ENCODE measurements at regions not wholly inside any gene's neighbourhood (a gene's known extent, or its start where the extent isn't known, plus 50 kb on each side); places are given as distances from the start of the nearest gene placed in this dataset.
"Not testable (repeated sequence)": the region's sequence is repeated elsewhere in the genome, so short reads cannot be mapped to it uniquely, and the experiment has no call there.

- CTCF ChIA-PET; H3K27ac Mint-ChIP-seq; H3K36me3 Mint-ChIP-seq; H3K9me3 Mint-ChIP-seq; H3K4me1 ChIP-seq (ENCODE audit: insufficient read depth, low read length); H3K27me3 Mint-ChIP-seq; H3K27me3 ChIP-seq (ENCODE audit: insufficient read depth, low read length, poor library complexity, severe bottlenecking); H3K4me1 Mint-ChIP-seq; H3K36me3 ChIP-seq (ENCODE audit: insufficient read depth, low read length); H3K9me3 ChIP-seq (ENCODE audit: low read length); H3K4me3 Mint-ChIP-seq; H3K4me3 ChIP-seq (ENCODE audit: low read length); H3K27ac ChIP-seq (ENCODE audit: low read depth, low read length); DNase-seq; POLR2A ChIA-PET: not testable (repeated sequence)
These were observed 143.2 kb upstream of the PRDM7 start for GRCh38 chr16:90220315-90220714.

- DNase-seq; H3K36me3 ChIP-seq (ENCODE audit: insufficient read depth, low read length); H3K4me3 Mint-ChIP-seq; H3K4me1 ChIP-seq (ENCODE audit: insufficient read depth, low read length); H3K4me1 Mint-ChIP-seq; H3K27me3 Mint-ChIP-seq; H3K27me3 ChIP-seq (ENCODE audit: insufficient read depth, low read length, poor library complexity, severe bottlenecking); POLR2A ChIA-PET; H3K36me3 Mint-ChIP-seq; H3K9me3 Mint-ChIP-seq; H3K27ac Mint-ChIP-seq; H3K4me3 ChIP-seq (ENCODE audit: low read length); H3K27ac ChIP-seq (ENCODE audit: low read depth, low read length); CTCF ChIA-PET; H3K9me3 ChIP-seq (ENCODE audit: low read length): not testable (repeated sequence)
These were observed 98.5 kb upstream of the PRDM7 start for GRCh38 chr16:90175610-90176009.

- H3K4me1 ChIP-seq (ENCODE audit: insufficient read depth, low read length); H3K27ac Mint-ChIP-seq; H3K4me3 Mint-ChIP-seq; H3K9me3 Mint-ChIP-seq; H3K27me3 ChIP-seq (ENCODE audit: insufficient read depth, low read length, poor library complexity, severe bottlenecking); H3K9me3 ChIP-seq (ENCODE audit: low read length); CTCF ChIA-PET; DNase-seq; POLR2A ChIA-PET; H3K36me3 ChIP-seq (ENCODE audit: insufficient read depth, low read length); H3K27ac ChIP-seq (ENCODE audit: low read depth, low read length); H3K4me3 ChIP-seq (ENCODE audit: low read length); H3K4me1 Mint-ChIP-seq; H3K27me3 Mint-ChIP-seq; H3K36me3 Mint-ChIP-seq: not testable (repeated sequence)
These were observed 94.5 kb upstream of the PRDM7 start for GRCh38 chr16:90171626-90172025.

- H3K4me1 Mint-ChIP-seq, POLR2A ChIA-PET: not testable (repeated sequence)
These were observed 92.1 kb upstream of the PRDM7 start for GRCh38 chr16:90169127-90169655.

GRCh38 chr16:90168349-90169126 is 91.4 kb upstream of the PRDM7 start:
- DNase-seq; H3K4me1 ChIP-seq (ENCODE audit: insufficient read depth, low read length); H3K9me3 ChIP-seq (ENCODE audit: low read length); H3K36me3 ChIP-seq (ENCODE audit: insufficient read depth, low read length); H3K27me3 Mint-ChIP-seq; H3K4me3 ChIP-seq (ENCODE audit: low read length); CTCF ChIA-PET; H3K9me3 Mint-ChIP-seq; POLR2A ChIA-PET; H3K27me3 ChIP-seq (ENCODE audit: insufficient read depth, low read length, poor library complexity, severe bottlenecking); H3K27ac Mint-ChIP-seq; H3K36me3 Mint-ChIP-seq; H3K4me3 Mint-ChIP-seq; H3K4me1 Mint-ChIP-seq; H3K27ac ChIP-seq (ENCODE audit: low read depth, low read length): not testable (repeated sequence)

More at GRCh38 chr16:90169127-90169655, 92.1 kb upstream of the PRDM7 start:
- H3K27ac Mint-ChIP-seq; H3K36me3 ChIP-seq (ENCODE audit: insufficient read depth, low read length); H3K27me3 ChIP-seq (ENCODE audit: insufficient read depth, low read length, poor library complexity, severe bottlenecking); H3K9me3 ChIP-seq (ENCODE audit: low read length); H3K27ac ChIP-seq (ENCODE audit: low read depth, low read length); H3K27me3 Mint-ChIP-seq; H3K4me1 ChIP-seq (ENCODE audit: insufficient read depth, low read length); H3K9me3 Mint-ChIP-seq; H3K4me3 ChIP-seq (ENCODE audit: low read length); DNase-seq; H3K4me3 Mint-ChIP-seq; CTCF ChIA-PET; H3K36me3 Mint-ChIP-seq: not testable (repeated sequence)

- H3K4me1 Mint-ChIP-seq; H3K4me3 Mint-ChIP-seq; POLR2A ChIA-PET; H3K27ac ChIP-seq (ENCODE audit: low read depth, low read length); H3K27me3 ChIP-seq (ENCODE audit: insufficient read depth, low read length, poor library complexity, severe bottlenecking); CTCF ChIA-PET; H3K9me3 Mint-ChIP-seq; H3K4me1 ChIP-seq (ENCODE audit: insufficient read depth, low read length); H3K27ac Mint-ChIP-seq; H3K9me3 ChIP-seq (ENCODE audit: low read length); H3K27me3 Mint-ChIP-seq; DNase-seq; H3K36me3 ChIP-seq (ENCODE audit: insufficient read depth, low read length); H3K4me3 ChIP-seq (ENCODE audit: low read length); H3K36me3 Mint-ChIP-seq: not testable (repeated sequence)
These were observed 90.6 kb upstream of the PRDM7 start for GRCh38 chr16:90167734-90168133.

GRCh38 chr16:90166679-90167556 is 89.8 kb upstream of the PRDM7 start:
- H3K9me3 ChIP-seq (ENCODE audit: low read length); POLR2A ChIA-PET; H3K27me3 Mint-ChIP-seq; H3K9me3 Mint-ChIP-seq; DNase-seq; H3K36me3 Mint-ChIP-seq; H3K4me3 ChIP-seq (ENCODE audit: low read length); H3K4me1 Mint-ChIP-seq; H3K36me3 ChIP-seq (ENCODE audit: insufficient read depth, low read length); H3K27ac Mint-ChIP-seq; H3K4me3 Mint-ChIP-seq; H3K4me1 ChIP-seq (ENCODE audit: insufficient read depth, low read length); H3K27ac ChIP-seq (ENCODE audit: low read depth, low read length); CTCF ChIA-PET; H3K27me3 ChIP-seq (ENCODE audit: insufficient read depth, low read length, poor library complexity, severe bottlenecking): not testable (repeated sequence)

- H3K36me3 ChIP-seq (ENCODE audit: insufficient read depth, low read length); CTCF ChIA-PET; DNase-seq; H3K9me3 Mint-ChIP-seq; H3K4me3 ChIP-seq (ENCODE audit: low read length); H3K27ac ChIP-seq (ENCODE audit: low read depth, low read length); POLR2A ChIA-PET; H3K27me3 Mint-ChIP-seq; H3K4me3 Mint-ChIP-seq; H3K9me3 ChIP-seq (ENCODE audit: low read length); H3K27me3 ChIP-seq (ENCODE audit: insufficient read depth, low read length, poor library complexity, severe bottlenecking); H3K36me3 Mint-ChIP-seq; H3K4me1 Mint-ChIP-seq; H3K4me1 ChIP-seq (ENCODE audit: insufficient read depth, low read length): not testable (repeated sequence)
- H3K27ac Mint-ChIP-seq, result peak overlapping the region in 1 of 8 donors; percentile 33
These were observed 73.9 kb upstream of the PRDM7 start for GRCh38 chr16:90151027-90151426.

Data from CD8-positive, alpha-beta memory T cell (primary cell).